ENCODE measurements at regions not wholly inside any gene's neighbourhood (a gene's known extent, or its start where the extent isn't known, plus 50 kb on each side); places are given as distances from the start of the nearest gene placed in this dataset.

DNA sequence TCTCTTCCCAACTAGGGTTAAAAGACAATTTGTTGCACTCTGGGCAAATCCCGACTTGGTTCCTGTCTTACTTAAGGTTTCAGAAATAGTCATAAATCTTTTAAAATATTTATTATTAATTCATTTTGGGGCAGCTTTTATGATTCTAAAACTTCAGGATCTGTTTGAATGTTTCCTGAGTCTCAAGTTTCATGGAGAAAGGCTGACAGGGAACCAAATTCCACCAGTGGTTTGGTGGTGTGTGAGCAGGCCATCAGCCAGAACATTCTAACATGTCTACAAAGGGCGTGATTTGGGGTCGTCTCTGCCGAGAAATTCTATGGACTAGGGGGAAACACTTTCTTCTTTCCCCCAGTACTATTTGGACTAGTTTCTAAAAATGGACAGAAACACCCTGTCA lies 366.4 kb downstream of the ZNF521 start:
- ChIA-PET CTCF (no interaction called here), POLR2A (interaction anchor here (1.8 kb wide), 1 partner anchor 21 kb away, joined by 5 read pairs; no protein-coding TSS in a partner anchor)
- H3K4me1 Mint-ChIP-seq: peaks cover 69% of the 10 kb centered on the region
- H3K27me3 Mint-ChIP-seq (ENCODE audit: low read depth): peaks cover 21% of the 10 kb centered on the region
- ATAC-seq: no peak
- H3K4me3 Mint-ChIP-seq: no peak overlapping the region
- H3K36me3 Mint-ChIP-seq: no peaks in the 10 kb centered on the region
- no peak for DNase-seq (ENCODE audit: low spot score)
- TF ChIP-seq SMAD3 (CRISPR knock-in tag; IDR thresholded peaks at IDR 0.05; ENCODE audit: borderline replicate concordance) (no peak), NFE2L1 (CRISPR knock-in tag; IDR thresholded peaks at IDR 0.05) (no peak), ELF4 (CRISPR knock-in tag; IDR thresholded peaks at IDR 0.05; ENCODE audit: low read depth) (no peak), ETV6 (CRISPR knock-in tag; IDR thresholded peaks at IDR 0.05) (no peak), GTF2I (CRISPR knock-in tag; conservative IDR thresholded peaks at IDR 0.05) (no peak), ZNF671 (CRISPR knock-in tag; IDR thresholded peaks at IDR 0.05) (no peak), MYBL2 (CRISPR knock-in tag; IDR thresholded peaks at IDR 0.05) (no peak), ESRRA (CRISPR knock-in tag; IDR thresholded peaks at IDR 0.05; ENCODE audit: borderline replicate concordance) (no peak), JUN (CRISPR knock-in tag; IDR thresholded peaks at IDR 0.05) (no peak), JAZF1 (CRISPR knock-in tag; IDR thresholded peaks at IDR 0.05) (no peak), ZNF138 (CRISPR knock-in tag; conservative IDR thresholded peaks at IDR 0.05) (no peak)
- TF ChIP-seq, protein P1, sequence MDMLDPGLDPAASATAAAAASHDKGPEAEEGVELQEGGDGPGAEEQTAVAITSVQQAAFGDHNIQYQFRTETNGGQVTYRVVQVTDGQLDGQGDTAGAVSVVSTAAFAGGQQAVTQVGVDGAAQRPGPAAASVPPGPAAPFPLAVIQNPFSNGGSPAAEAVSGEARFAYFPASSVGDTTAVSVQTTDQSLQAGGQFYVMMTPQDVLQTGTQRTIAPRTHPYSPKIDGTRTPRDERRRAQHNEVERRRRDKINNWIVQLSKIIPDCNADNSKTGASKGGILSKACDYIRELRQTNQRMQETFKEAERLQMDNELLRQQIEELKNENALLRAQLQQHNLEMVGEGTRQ (CRISPR knock-in tag; IDR thresholded peaks at IDR 0.05): no peak
- TF ChIP-seq, protein P2, sequence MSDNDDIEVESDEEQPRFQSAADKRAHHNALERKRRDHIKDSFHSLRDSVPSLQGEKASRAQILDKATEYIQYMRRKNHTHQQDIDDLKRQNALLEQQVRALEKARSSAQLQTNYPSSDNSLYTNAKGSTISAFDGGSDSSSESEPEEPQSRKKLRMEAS (CRISPR knock-in tag; IDR thresholded peaks at IDR 0.05): no peak
- TF ChIP-seq, protein P3, sequence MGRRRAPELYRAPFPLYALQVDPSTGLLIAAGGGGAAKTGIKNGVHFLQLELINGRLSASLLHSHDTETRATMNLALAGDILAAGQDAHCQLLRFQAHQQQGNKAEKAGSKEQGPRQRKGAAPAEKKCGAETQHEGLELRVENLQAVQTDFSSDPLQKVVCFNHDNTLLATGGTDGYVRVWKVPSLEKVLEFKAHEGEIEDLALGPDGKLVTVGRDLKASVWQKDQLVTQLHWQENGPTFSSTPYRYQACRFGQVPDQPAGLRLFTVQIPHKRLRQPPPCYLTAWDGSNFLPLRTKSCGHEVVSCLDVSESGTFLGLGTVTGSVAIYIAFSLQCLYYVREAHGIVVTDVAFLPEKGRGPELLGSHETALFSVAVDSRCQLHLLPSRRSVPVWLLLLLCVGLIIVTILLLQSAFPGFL (CRISPR knock-in tag; IDR thresholded peaks at IDR 0.05; ENCODE audit: borderline replicate concordance): no peak
- TF ChIP-seq, protein P4, sequence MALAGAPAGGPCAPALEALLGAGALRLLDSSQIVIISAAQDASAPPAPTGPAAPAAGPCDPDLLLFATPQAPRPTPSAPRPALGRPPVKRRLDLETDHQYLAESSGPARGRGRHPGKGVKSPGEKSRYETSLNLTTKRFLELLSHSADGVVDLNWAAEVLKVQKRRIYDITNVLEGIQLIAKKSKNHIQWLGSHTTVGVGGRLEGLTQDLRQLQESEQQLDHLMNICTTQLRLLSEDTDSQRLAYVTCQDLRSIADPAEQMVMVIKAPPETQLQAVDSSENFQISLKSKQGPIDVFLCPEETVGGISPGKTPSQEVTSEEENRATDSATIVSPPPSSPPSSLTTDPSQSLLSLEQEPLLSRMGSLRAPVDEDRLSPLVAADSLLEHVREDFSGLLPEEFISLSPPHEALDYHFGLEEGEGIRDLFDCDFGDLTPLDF (CRISPR knock-in tag; IDR thresholded peaks at IDR 0.05): no peak
- TF ChIP-seq, protein P5, sequence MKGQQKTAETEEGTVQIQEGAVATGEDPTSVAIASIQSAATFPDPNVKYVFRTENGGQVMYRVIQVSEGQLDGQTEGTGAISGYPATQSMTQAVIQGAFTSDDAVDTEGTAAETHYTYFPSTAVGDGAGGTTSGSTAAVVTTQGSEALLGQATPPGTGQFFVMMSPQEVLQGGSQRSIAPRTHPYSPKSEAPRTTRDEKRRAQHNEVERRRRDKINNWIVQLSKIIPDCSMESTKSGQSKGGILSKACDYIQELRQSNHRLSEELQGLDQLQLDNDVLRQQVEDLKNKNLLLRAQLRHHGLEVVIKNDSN (CRISPR knock-in tag; IDR thresholded peaks at IDR 0.05): no peak
- TF ChIP-seq, protein P6, sequence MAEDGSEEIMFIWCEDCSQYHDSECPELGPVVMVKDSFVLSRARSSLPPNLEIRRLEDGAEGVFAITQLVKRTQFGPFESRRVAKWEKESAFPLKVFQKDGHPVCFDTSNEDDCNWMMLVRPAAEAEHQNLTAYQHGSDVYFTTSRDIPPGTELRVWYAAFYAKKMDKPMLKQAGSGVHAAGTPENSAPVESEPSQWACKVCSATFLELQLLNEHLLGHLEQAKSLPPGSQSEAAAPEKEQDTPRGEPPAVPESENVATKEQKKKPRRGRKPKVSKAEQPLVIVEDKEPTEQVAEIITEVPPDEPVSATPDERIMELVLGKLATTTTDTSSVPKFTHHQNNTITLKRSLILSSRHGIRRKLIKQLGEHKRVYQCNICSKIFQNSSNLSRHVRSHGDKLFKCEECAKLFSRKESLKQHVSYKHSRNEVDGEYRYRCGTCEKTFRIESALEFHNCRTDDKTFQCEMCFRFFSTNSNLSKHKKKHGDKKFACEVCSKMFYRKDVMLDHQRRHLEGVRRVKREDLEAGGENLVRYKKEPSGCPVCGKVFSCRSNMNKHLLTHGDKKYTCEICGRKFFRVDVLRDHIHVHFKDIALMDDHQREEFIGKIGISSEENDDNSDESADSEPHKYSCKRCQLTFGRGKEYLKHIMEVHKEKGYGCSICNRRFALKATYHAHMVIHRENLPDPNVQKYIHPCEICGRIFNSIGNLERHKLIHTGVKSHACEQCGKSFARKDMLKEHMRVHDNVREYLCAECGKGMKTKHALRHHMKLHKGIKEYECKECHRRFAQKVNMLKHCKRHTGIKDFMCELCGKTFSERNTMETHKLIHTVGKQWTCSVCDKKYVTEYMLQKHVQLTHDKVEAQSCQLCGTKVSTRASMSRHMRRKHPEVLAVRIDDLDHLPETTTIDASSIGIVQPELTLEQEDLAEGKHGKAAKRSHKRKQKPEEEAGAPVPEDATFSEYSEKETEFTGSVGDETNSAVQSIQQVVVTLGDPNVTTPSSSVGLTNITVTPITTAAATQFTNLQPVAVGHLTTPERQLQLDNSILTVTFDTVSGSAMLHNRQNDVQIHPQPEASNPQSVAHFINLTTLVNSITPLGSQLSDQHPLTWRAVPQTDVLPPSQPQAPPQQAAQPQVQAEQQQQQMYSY (CRISPR knock-in tag; IDR thresholded peaks at IDR 0.05): no peak
- TF ChIP-seq, protein P7, sequence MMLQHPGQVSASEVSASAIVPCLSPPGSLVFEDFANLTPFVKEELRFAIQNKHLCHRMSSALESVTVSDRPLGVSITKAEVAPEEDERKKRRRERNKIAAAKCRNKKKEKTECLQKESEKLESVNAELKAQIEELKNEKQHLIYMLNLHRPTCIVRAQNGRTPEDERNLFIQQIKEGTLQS (CRISPR knock-in tag; conservative IDR thresholded peaks at IDR 0.05): no peak
- no peak overlapping the region for H3K27ac Mint-ChIP-seq
- H3K9me3 Mint-ChIP-seq: no peaks in the 10 kb centered on the region

Data from WTC11 (cell line).